ELR (cell line): ENCODE measurements at regions not wholly inside any gene's neighbourhood (a gene's known extent, or its start where the extent isn't known, plus 50 kb on each side); places are given as distances from the start of the nearest gene placed in this dataset.
A peak's percentile ranks its signal among the peaks of the same experiment; 100 is the strongest.
"Not testable (repeated sequence)": the region's sequence is repeated elsewhere in the genome, so short reads cannot be mapped to it uniquely, and the experiment has no call there.

Experiments
- DNase-seq: peaks from one replicate; pipeline ENCODE4 v3.0.0-alpha.2; 2015; ENCODE audit warnings: low read depth

- DNase-seq, result no peak
Measured at GRCh38 chr6:6869094-6869493, 238.7 kb upstream of the RREB1 start.

- DNase-seq, result no peak
Measured at GRCh38 chr6:6870921-6871320, 236.8 kb upstream of the RREB1 start.

- DNase-seq, result no peak
Measured at GRCh38 chr6:6872459-6873344, 235.1 kb upstream of the RREB1 start.

DNA sequence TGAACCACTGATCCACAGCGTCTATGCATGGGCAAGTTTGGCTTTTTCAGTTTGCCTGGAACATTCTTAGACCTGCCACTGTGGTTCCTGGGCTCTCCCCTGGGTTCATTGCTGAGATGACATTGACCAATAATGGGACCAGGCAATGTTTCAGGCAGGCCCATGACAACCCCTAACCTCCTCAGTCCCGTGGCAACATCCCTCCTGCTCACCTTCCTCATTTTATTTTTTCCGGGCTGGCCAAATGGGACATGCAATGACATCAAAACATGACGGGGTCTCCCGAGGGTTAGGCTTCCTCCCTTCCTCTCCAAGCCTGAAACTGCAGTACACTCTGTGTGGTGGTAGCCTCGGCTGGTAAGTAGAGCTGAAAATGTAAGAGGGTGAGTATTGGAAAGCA lies 234.0 kb upstream of the RREB1 start:
- DNase-seq, result no peak

DNA sequence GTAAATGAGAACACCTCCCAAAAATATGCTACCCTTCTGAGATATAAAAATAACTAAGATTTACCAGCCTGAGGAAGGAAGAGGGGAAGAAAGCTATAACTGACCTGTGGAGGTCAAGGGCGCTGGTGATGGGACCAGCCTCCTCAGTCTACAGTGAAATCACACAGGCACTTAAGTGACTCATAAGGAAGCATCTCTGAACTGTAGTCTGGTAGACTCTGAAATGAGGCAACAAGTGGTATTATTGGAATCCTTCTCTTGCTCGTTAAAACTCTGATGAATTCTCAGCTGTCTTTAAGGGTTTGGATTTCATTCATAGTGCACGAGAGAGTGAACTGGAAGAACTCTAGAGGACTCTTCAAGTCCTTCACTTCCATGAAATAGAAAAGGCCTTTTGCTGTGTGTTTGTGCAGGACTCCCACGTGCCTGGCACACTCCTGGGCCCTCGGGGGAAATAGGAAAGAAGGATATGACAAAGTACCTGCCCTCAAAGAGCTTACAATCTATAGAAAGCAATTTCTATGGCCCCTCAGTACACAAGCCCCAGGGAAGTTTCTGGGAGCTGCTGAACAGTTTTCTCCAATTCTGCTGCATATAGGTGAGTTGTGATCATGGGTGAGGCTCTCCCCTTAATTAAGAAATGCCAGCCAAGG lies 231.8 kb upstream of the RREB1 start:
- DNase-seq, result peak; percentile 80

DNA sequence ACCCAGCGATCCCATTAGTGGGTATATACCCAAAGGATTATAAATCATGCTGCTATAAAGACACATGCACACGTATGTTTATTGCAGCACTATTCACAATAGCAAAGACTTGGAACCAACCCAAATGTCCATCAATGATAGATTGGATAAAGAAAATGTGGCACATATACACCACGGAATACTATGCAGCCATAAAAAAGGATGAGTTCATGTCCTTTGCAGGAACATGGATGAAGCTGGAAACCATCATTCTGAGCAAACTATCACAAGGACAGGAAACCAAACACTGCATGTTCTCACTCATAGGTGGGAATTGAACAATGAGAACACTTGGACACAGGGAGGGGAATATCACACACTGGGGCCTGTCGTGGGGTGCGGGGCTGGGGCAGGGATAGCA lies 230.0 kb upstream of the RREB1 start:
- not testable (repeated sequence) for DNase-seq

- DNase-seq, result no peak
Measured at GRCh38 chr6:6878887-6879585, 228.7 kb upstream of the RREB1 start.

GRCh38 chr6:6879586-6879974 lies 228.2 kb upstream of the RREB1 start:
- not testable (repeated sequence) for DNase-seq

- no peak for DNase-seq
Measured at GRCh38 chr6:6880745-6881437, 226.9 kb upstream of the RREB1 start.

GRCh38 chr6:6881438-6882225 lies 226.1 kb upstream of the RREB1 start:
- no peak for DNase-seq

- DNase-seq, result no peak
Measured at GRCh38 chr6:6882592-6882991, 225.2 kb upstream of the RREB1 start.

GRCh38 chr6:6883011-6883410 lies 224.8 kb upstream of the RREB1 start:
- no peak for DNase-seq

DNA sequence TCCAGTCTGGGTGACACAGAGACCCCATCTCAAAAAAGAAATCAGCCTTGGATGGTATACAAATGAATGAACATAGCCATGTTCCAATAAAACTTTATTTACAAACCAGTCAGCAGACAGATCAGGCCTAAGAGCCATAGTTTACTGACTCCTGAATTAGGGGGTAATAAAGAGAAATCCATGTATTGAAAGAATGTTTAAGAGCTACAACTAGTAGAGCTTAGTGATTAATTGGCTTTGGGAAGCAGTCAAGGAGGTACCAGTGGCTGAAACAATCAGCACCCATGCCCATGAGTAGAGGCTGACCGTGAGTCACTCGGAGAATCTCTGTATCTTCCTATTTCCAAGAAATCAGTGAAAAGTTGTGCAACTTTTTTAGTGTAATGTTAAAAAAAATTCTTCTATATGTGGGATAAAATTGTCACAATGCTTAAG lies 223.6 kb upstream of the RREB1 start:
- DNase-seq, result no peak

DNA sequence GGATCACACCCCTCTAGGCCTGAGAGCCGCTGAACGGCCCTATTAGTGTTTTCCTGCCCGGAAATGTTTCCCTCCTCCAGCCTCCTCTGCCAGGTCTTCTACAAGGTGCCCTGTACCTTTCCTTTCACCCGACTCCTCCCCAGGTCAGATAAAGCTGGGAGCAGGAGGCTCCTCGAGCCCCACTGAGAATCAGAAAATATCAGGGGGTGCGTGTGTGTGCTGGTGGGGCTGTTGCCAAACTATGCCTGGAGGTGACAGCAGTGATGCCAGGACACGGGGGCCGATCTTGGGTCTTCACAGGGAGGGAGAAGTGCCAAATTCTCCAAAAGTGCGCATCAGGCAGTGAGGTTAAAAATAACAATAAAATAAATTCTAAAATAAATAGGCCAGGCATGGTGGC lies 222.8 kb upstream of the RREB1 start:
- DNase-seq, result no peak

- no peak for DNase-seq
Measured at GRCh38 chr6:6885521-6886170, 222.1 kb upstream of the RREB1 start.

DNA sequence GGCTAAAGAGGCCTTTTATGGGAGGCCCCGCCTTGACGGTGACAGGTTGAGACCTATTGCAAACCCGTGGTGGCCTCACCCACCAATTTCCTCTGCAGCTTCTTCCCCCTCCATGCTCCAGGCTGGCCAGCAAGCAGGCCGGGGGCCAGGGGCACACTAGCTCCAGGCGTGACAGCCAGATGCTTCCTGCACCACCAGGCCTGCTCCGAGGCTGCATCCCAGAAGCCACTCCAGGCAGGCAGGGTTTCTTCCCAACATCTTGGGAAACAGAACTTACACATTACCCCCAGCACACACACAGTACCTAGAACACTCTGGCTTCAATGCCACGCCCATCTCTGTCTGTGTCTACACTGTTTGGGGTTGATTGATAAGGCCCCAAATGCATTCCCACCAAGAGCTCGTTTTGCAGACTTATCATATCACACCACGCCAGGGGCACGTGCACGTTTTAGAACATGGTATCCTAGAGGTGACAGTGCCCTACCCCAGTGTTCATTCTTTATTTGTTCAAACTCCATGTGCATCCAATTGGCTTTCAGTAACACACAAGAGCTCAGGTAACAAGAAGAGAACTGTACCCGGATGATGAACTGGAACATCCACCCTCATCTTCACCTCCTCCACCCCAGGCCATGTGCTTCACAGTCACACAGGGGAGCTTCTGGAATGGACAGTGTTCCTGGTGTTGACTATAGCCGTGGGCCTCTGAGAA lies 221.4 kb upstream of the RREB1 start:
- no peak for DNase-seq

DNA sequence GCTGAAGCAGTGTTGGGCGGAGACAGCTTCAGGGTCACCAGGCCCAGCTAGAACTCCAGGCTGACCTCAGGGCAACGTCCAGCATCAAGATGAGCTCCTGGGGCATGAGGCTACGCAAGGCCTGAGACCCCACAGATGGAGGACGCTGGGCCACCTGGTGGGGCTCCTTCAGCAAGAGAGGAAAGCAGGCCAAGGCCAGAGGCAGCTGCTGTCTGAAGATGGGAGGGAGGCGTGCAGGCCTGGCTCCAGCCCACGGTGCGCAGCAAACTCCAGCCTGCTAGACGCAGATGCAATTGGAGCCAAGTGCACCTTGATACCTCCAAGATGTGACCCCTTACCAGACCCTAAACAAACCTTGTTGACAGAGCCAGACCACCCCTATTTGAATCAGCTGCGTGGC lies 220.9 kb upstream of the RREB1 start:
- no peak for DNase-seq

DNA sequence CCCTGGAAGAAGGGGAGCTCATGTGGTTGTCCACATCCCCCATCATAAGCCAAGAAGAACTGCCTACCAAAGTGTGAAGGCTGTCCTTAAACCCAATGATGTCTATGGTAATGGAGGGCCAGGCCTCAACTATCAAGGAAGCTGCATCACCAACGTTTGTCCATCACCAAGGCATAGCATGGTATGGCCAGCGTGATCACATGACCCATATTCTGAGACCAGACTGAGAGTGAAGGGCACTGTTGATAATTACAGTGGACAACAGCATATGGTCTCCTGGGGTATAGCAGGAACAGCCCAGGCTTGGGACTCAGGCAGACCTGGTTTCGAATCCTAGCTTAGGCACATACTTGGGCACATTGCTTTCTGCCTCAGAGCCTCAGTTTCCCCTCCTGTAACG lies 218.2 kb upstream of the RREB1 start:
- DNase-seq, result no peak

GRCh38 chr6:6890400-6890858 lies 217.3 kb upstream of the RREB1 start:
- DNase-seq, result no peak

DNA sequence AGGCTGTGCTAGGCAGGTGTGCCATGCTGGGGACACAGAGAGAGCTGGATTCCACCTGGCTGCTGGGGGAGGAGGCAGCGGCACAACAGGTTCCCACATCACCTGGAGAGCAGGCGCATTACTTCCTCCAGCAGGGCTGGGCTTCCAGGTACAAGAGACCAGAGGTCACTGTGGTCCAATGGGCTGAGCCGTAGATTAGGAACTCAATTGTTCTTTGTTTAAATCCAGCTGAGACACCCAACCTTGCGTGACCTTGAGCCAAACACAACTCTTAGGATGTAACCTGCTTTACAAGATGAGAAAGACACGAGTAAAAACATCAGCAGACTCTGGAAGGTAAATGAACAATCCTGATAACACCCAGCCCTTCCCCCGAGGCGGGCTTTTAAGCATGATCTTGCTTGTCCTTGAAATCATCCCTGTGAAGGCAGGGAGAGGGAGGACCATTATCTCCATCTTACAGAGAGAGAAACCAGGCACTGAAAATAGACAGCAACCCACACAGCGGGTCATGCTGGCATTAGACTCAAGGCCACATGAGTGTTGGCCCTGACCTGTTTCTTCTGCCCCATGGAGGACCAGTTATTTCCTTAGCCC lies 216.5 kb upstream of the RREB1 start:
- DNase-seq, result no peak
